GM12878 (cell line): ENCODE measurements at regions not wholly inside any gene's neighbourhood (a gene's known extent, or its start where the extent isn't known, plus 50 kb on each side); places are given as distances from the start of the nearest gene placed in this dataset.

Experiments used
- CBX5 ChIP-seq: sonication (generic); IDR thresholded peaks from 2 replicates; pipeline ENCODE4 v1.6.1; 2016; ENCODE audit warnings: low read depth, moderate library complexity, mild to moderate bottlenecking, inconsistent platforms
- CHD1 ChIP-seq: IDR thresholded peaks from 2 replicates; pipeline ENCODE4 v1.6.1; 2012; ENCODE audit warnings: low read depth, low read length, improper control_type of control experiment
- CREB1 ChIP-seq: IDR thresholded peaks from 2 replicates; pipeline ENCODE4 v1.6.1; 2012; ENCODE audit warnings: low read depth, mild to moderate bottlenecking, inconsistent platforms
- FOXM1 ChIP-seq: IDR thresholded peaks from 2 replicates; pipeline ENCODE4 v1.6.1; 2012; ENCODE audit warnings: low read depth, mild to moderate bottlenecking, inconsistent platforms, low read length, moderate library complexity
- NFYA ChIP-seq: IDR thresholded peaks from 2 replicates; pipeline ENCODE4 v1.6.1; 2011; ENCODE audit warnings: low read depth, mild to moderate bottlenecking, low read length, improper control_type of control experiment, borderline replicate concordance
- PAX5 ChIP-seq: IDR thresholded peaks from 2 replicates; pipeline ENCODE4 v1.6.1; 2011; ENCODE audit warnings: low read depth, low read length, borderline replicate concordance
- RB1 ChIP-seq: fragments of 450-650 bp; formaldehyde crosslinking; IDR thresholded peaks from 2 replicates; pipeline ENCODE4 v1.6.1; 2017; ENCODE audit warnings: mild to moderate bottlenecking, borderline replicate concordance
- RBBP5 ChIP-seq: fragments of 200-600 bp; sonication (generic); conservative IDR thresholded peaks from 2 replicates; pipeline ENCODE4 v1.6.1; 2016
- RELA ChIP-seq: fragments of 450-650 bp; IDR thresholded peaks from 2 replicates; pipeline ENCODE4 v1.8.0; 2014; ENCODE audit warnings: borderline replicate concordance; ENCODE audit not compliant: partially characterized antibody
- SMAD1 ChIP-seq: fragments of 450-650 bp; IDR thresholded peaks from 2 replicates; pipeline ENCODE4 v1.6.1; 2018; ENCODE audit warnings: mild to moderate bottlenecking, low read depth; ENCODE audit not compliant: partially characterized antibody
- SMC3 ChIP-seq: IDR thresholded peaks from 2 replicates; pipeline ENCODE4 v1.6.1; 2011; ENCODE audit warnings: low read length, improper control_type of control experiment, borderline replicate concordance
- ZNF217 ChIP-seq: fragments of 450-650 bp; IDR thresholded peaks from 2 replicates; pipeline ENCODE4 v1.6.1; 2017; ENCODE audit warnings: antibody characterized with exemption, mild to moderate bottlenecking
- TF ChIP-seq, protein P1 (sequence below): IDR thresholded peaks from 2 replicates; pipeline ENCODE4 v1.6.1; 2012; ENCODE audit warnings: mild to moderate bottlenecking, low read depth, low read length
- TF ChIP-seq, protein P2 (sequence below): IDR thresholded peaks from 2 replicates; pipeline ENCODE4 v1.6.1; 2012; ENCODE audit warnings: low read depth, low read length, improper control_type of control experiment
- TF ChIP-seq, protein P3 (sequence below): fragments of 450-650 bp; IDR thresholded peaks from 2 replicates; pipeline ENCODE4 v1.6.1; 2016; ENCODE audit warnings: mild to moderate bottlenecking, moderate library complexity, borderline replicate concordance
- TF ChIP-seq, protein P4 (sequence below): fragments of 450-650 bp; IDR thresholded peaks from 2 replicates; pipeline ENCODE4 v1.6.1; 2017; ENCODE audit warnings: mild to moderate bottlenecking, moderate library complexity
- TF ChIP-seq, protein P5 (sequence below): IDR thresholded peaks from 2 replicates; pipeline ENCODE4 v1.6.1; 2012; ENCODE audit warnings: low read length, inconsistent platforms

DNA sequence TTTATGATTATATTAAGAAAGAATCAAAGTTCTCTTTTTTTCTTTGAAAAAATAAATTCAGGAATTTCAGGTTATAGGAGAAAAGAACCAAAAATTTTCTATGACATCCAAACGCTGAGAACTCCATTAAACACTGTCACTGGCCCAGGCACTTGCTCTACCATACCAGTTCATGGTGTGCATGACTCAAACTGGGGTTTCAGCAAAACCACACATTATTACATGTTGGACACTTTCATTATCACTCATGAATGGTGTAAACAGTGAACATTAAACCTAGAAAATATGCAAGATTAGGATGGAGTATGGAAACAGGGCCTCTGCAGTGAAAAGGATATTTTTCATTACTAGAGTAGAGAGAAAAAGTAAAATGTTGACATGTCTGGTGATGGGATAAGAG is 369.9 kb upstream of the FAM174A start (continued):
- TF ChIP-seq CHD1: no peak
- TF ChIP-seq PAX5: peak; percentile 77
- TF ChIP-seq, protein P1, sequence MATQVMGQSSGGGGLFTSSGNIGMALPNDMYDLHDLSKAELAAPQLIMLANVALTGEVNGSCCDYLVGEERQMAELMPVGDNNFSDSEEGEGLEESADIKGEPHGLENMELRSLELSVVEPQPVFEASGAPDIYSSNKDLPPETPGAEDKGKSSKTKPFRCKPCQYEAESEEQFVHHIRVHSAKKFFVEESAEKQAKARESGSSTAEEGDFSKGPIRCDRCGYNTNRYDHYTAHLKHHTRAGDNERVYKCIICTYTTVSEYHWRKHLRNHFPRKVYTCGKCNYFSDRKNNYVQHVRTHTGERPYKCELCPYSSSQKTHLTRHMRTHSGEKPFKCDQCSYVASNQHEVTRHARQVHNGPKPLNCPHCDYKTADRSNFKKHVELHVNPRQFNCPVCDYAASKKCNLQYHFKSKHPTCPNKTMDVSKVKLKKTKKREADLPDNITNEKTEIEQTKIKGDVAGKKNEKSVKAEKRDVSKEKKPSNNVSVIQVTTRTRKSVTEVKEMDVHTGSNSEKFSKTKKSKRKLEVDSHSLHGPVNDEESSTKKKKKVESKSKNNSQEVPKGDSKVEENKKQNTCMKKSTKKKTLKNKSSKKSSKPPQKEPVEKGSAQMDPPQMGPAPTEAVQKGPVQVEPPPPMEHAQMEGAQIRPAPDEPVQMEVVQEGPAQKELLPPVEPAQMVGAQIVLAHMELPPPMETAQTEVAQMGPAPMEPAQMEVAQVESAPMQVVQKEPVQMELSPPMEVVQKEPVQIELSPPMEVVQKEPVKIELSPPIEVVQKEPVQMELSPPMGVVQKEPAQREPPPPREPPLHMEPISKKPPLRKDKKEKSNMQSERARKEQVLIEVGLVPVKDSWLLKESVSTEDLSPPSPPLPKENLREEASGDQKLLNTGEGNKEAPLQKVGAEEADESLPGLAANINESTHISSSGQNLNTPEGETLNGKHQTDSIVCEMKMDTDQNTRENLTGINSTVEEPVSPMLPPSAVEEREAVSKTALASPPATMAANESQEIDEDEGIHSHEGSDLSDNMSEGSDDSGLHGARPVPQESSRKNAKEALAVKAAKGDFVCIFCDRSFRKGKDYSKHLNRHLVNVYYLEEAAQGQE: no peak
- TF ChIP-seq, protein P2, sequence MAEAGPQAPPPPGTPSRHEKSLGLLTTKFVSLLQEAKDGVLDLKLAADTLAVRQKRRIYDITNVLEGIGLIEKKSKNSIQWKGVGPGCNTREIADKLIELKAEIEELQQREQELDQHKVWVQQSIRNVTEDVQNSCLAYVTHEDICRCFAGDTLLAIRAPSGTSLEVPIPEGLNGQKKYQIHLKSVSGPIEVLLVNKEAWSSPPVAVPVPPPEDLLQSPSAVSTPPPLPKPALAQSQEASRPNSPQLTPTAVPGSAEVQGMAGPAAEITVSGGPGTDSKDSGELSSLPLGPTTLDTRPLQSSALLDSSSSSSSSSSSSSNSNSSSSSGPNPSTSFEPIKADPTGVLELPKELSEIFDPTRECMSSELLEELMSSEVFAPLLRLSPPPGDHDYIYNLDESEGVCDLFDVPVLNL: no peak
- TF ChIP-seq, protein P3, sequence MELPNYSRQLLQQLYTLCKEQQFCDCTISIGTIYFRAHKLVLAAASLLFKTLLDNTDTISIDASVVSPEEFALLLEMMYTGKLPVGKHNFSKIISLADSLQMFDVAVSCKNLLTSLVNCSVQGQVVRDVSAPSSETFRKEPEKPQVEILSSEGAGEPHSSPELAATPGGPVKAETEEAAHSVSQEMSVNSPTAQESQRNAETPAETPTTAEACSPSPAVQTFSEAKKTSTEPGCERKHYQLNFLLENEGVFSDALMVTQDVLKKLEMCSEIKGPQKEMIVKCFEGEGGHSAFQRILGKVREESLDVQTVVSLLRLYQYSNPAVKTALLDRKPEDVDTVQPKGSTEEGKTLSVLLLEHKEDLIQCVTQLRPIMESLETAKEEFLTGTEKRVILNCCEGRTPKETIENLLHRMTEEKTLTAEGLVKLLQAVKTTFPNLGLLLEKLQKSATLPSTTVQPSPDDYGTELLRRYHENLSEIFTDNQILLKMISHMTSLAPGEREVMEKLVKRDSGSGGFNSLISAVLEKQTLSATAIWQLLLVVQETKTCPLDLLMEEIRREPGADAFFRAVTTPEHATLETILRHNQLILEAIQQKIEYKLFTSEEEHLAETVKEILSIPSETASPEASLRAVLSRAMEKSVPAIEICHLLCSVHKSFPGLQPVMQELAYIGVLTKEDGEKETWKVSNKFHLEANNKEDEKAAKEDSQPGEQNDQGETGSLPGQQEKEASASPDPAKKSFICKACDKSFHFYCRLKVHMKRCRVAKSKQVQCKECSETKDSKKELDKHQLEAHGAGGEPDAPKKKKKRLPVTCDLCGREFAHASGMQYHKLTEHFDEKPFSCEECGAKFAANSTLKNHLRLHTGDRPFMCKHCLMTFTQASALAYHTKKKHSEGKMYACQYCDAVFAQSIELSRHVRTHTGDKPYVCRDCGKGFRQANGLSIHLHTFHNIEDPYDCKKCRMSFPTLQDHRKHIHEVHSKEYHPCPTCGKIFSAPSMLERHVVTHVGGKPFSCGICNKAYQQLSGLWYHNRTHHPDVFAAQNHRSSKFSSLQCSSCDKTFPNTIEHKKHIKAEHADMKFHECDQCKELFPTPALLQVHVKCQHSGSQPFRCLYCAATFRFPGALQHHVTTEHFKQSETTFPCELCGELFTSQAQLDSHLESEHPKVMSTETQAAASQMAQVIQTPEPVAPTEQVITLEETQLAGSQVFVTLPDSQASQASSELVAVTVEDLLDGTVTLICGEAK: no peak
- TF ChIP-seq, protein P4, sequence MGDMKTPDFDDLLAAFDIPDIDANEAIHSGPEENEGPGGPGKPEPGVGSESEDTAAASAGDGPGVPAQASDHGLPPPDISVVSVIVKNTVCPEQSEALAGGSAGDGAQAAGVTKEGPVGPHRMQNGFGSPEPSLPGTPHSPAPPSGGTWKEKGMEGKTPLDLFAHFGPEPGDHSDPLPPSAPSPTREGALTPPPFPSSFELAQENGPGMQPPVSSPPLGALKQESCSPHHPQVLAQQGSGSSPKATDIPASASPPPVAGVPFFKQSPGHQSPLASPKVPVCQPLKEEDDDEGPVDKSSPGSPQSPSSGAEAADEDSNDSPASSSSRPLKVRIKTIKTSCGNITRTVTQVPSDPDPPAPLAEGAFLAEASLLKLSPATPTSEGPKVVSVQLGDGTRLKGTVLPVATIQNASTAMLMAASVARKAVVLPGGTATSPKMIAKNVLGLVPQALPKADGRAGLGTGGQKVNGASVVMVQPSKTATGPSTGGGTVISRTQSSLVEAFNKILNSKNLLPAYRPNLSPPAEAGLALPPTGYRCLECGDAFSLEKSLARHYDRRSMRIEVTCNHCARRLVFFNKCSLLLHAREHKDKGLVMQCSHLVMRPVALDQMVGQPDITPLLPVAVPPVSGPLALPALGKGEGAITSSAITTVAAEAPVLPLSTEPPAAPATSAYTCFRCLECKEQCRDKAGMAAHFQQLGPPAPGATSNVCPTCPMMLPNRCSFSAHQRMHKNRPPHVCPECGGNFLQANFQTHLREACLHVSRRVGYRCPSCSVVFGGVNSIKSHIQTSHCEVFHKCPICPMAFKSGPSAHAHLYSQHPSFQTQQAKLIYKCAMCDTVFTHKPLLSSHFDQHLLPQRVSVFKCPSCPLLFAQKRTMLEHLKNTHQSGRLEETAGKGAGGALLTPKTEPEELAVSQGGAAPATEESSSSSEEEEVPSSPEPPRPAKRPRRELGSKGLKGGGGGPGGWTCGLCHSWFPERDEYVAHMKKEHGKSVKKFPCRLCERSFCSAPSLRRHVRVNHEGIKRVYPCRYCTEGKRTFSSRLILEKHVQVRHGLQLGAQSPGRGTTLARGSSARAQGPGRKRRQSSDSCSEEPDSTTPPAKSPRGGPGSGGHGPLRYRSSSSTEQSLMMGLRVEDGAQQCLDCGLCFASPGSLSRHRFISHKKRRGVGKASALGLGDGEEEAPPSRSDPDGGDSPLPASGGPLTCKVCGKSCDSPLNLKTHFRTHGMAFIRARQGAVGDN: no peak
- peak; percentile 50; the same call in 1 of the 2 replicates for TF ChIP-seq FOXM1
- TF ChIP-seq ZNF217: peak; percentile 91
- TF ChIP-seq RB1: no peak
- TF ChIP-seq CBX5: no peak
- TF ChIP-seq RBBP5: no peak
- TF ChIP-seq, protein P5, sequence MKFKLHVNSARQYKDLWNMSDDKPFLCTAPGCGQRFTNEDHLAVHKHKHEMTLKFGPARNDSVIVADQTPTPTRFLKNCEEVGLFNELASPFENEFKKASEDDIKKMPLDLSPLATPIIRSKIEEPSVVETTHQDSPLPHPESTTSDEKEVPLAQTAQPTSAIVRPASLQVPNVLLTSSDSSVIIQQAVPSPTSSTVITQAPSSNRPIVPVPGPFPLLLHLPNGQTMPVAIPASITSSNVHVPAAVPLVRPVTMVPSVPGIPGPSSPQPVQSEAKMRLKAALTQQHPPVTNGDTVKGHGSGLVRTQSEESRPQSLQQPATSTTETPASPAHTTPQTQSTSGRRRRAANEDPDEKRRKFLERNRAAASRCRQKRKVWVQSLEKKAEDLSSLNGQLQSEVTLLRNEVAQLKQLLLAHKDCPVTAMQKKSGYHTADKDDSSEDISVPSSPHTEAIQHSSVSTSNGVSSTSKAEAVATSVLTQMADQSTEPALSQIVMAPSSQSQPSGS: peak; percentile 72; the same call in 1 of the 2 replicates
- TF ChIP-seq CREB1: no peak
- no peak for TF ChIP-seq SMAD1
- no peak for TF ChIP-seq NFYA
- no peak for TF ChIP-seq RELA
- no peak for TF ChIP-seq SMC3
